ENCODE measurements at regions not wholly inside any gene's neighbourhood (a gene's known extent, or its start where the extent isn't known, plus 50 kb on each side); places are given as distances from the start of the nearest gene placed in this dataset.

GRCh38 chr7:47148536-47149207, 433.2 kb downstream of the TNS3 start:
- no peak overlapping the region for H3K4me3 ChIP-seq
- TF ChIP-seq CTCF (IDR thresholded peaks at IDR 0.05): no peak
- H3K27ac ChIP-seq: no peak overlapping the region
- DNase-seq (ENCODE audit: low spot score): no peak

DNA sequence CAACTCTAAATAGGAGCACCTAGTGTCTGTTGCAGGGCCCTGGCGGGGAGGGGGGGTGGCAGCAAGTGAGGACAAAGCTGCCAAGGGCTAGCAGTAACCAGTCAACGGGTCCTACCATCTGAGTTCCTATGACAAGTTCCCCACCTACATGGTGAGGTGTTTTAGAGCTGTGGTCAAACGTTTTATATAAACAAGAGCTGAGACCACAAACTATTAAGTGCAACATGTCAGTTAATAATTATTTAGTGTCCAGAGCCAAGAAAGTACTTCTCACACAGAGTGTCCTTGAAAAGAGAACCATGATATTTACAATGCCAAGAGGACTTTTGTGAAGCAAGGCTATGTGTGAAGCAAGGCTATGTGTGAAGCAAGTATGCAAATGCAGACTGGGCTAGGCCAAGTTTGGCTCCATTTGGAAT, 434.7 kb downstream of the TNS3 start:
- Histone ChIP-seq H3K27ac (no peak overlapping the region), H3K4me3 (no peak overlapping the region)
- TF ChIP-seq CTCF (IDR thresholded peaks at IDR 0.05): no peak
- no peak for DNase-seq (ENCODE audit: low spot score)

DNA sequence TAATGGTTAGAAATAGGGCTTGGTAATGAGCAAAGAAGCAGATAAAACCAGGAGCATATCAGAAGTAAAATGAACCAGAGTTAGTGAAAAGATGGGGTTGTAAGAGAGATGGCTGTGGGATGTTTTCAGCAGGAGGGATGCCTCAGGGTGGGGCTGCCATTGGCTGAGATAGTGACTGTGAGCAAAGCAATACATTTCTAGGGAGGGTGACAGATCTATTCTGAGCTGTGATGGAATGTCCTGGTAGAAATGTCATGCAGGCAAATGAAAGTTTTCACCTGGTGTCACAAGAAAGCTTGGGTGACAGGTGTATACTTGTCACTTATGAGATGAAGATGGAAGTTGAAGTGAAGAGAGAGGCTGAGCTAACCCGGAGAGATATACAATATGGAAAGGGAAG, 435.9 kb downstream of the TNS3 start:
- Histone ChIP-seq H3K4me3 (no peak overlapping the region), H3K27ac (no peak overlapping the region)
- TF ChIP-seq CTCF (IDR thresholded peaks at IDR 0.05): no peak
- no peak for DNase-seq (ENCODE audit: low spot score)

DNA sequence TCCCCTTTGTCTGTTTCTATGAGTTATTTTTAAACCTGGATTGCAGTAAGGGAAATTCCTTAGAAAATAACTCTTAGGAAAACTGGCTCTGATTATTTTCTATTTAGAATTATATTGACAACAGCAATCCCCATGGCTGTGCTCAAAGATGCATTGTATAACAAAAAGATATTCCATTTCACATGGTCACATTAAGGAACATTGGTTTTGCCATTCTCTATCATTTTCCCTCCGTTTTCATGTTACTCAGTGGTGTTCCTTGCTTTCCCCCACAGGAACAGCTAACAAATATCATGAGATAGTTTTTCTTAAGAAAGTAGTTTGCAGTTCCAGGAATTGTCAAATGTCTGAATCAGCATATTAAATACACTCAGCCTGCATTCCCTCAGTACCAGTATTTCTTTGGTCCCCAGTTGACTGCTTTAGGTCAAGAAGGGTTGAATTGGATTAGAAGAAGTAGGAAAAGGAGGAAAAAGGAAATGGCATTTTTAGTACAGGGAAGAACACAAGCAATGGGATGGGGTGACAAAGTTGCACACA, 436.7 kb downstream of the TNS3 start:
- TF ChIP-seq CTCF (IDR thresholded peaks at IDR 0.05): no peak
- no peak overlapping the region for H3K27ac ChIP-seq
- DNase-seq (ENCODE audit: low spot score): no peak
- no peak overlapping the region for H3K4me3 ChIP-seq

- no peak for TF ChIP-seq CTCF (IDR thresholded peaks at IDR 0.05)
Observed at GRCh38 chr7:47143339-47143738, 438.6 kb downstream of the TNS3 start.

GRCh38 chr7:47142867-47143175, 439.1 kb downstream of the TNS3 start:
- H3K4me3 ChIP-seq: no peak overlapping the region
- no peak for DNase-seq (ENCODE audit: low spot score)
- H3K27ac ChIP-seq: no peak overlapping the region
- no peak for TF ChIP-seq CTCF (IDR thresholded peaks at IDR 0.05)

More at GRCh38 chr7:47143339-47143738, 438.6 kb downstream of the TNS3 start:
- DNase-seq (ENCODE audit: low spot score): no peak
- Histone ChIP-seq H3K4me3 (no peak overlapping the region), H3K27ac (no peak overlapping the region)

DNA sequence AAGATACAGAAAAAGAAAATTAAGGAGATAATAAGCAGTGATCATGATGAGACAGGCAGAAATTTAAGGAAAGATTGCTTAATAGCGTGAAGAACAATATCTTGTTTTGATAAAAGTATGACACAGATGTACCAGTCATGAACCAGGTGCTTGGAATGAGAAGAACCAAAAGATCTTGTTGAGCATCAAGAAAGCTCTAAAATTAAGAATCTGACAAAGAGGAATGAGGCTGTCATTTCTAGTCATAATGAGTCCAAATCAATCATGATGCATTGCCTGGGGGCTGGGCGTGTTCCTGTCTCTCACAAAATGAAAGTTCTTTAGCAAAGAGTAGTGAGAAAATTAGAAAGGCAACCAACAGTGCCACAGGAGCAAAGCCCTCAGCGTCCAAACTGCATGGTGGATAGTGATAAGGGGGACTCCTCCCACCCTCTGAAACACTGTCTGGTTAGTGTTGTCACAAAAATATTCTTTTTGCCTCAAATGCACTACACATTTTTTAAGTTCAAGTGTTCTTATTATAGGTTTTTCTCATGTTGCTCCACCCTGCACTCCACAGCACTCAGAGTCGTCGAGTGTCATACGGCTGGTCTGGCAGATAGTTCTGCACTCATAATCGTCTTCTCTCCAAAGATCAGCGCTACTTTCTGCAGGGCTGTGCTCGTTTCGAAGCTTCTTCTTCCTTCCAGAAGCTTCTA, 439.6 kb downstream of the TNS3 start:
- Histone ChIP-seq H3K4me3 (no peak overlapping the region), H3K27ac (no peak overlapping the region)
- no peak for DNase-seq (ENCODE audit: low spot score)
- TF ChIP-seq CTCF (IDR thresholded peaks at IDR 0.05): no peak
